ENCODE measurements at regions not wholly inside any gene's neighbourhood (a gene's known extent, or its start where the extent isn't known, plus 50 kb on each side); places are given as distances from the start of the nearest gene placed in this dataset.

GRCh38 chr2:18722101-18722500 is 132.7 kb upstream of the NT5C1B start:
- DNase-seq (ENCODE audit: low spot score), result no peak

GRCh38 chr2:18721038-18721922 is 131.9 kb upstream of the NT5C1B start:
- no peak for DNase-seq (ENCODE audit: low spot score)

GRCh38 chr2:18719978-18720775 is 130.8 kb upstream of the NT5C1B start:
- DNase-seq (ENCODE audit: low spot score), result no peak

- DNase-seq (ENCODE audit: low spot score), result no peak
Measured at GRCh38 chr2:18708203-18708715, 118.9 kb upstream of the NT5C1B start.

GRCh38 chr2:18706001-18706400 is 116.6 kb upstream of the NT5C1B start:
- DNase-seq (ENCODE audit: low spot score), result no peak

GRCh38 chr2:18704276-18704675 is 114.9 kb upstream of the NT5C1B start:
- DNase-seq (ENCODE audit: low spot score), result no peak

GRCh38 chr2:18703555-18703954 is 114.2 kb upstream of the NT5C1B start:
- DNase-seq (ENCODE audit: low spot score), result no peak

GRCh38 chr2:18701981-18702380 is 112.6 kb upstream of the NT5C1B start:
- DNase-seq (ENCODE audit: low spot score), result no peak

GRCh38 chr2:18701546-18701945 is 112.2 kb upstream of the NT5C1B start:
- DNase-seq (ENCODE audit: low spot score), result no peak

- DNase-seq (ENCODE audit: low spot score), result no peak
Measured at GRCh38 chr2:18690342-18690741, 101.0 kb upstream of the NT5C1B start.

GRCh38 chr2:18684206-18685038 is 95.1 kb upstream of the NT5C1B start:
- DNase-seq (ENCODE audit: low spot score), result no peak

- DNase-seq (ENCODE audit: low spot score), result no peak
Measured at GRCh38 chr2:18682681-18683080, 93.3 kb upstream of the NT5C1B start.

- no peak for DNase-seq (ENCODE audit: low spot score)
Measured at GRCh38 chr2:18677280-18677679, 87.9 kb upstream of the NT5C1B start.

GRCh38 chr2:18674309-18674708 is 84.9 kb upstream of the NT5C1B start:
- no peak for DNase-seq (ENCODE audit: low spot score)

- DNase-seq (ENCODE audit: low spot score), result no peak
Measured at GRCh38 chr2:18671363-18671762, 82.0 kb upstream of the NT5C1B start.

GRCh38 chr2:18668221-18668620 is 78.9 kb upstream of the NT5C1B start:
- DNase-seq (ENCODE audit: low spot score), result no peak

GRCh38 chr2:18664421-18664820 is 75.1 kb upstream of the NT5C1B start:
- no peak for DNase-seq (ENCODE audit: low spot score)

- DNase-seq (ENCODE audit: low spot score), result no peak
Measured at GRCh38 chr2:18663861-18664260, 74.5 kb upstream of the NT5C1B start.

GRCh38 chr2:18662689-18663088 is 73.3 kb upstream of the NT5C1B start:
- no peak for DNase-seq (ENCODE audit: low spot score)

- no peak for DNase-seq (ENCODE audit: low spot score)
Measured at GRCh38 chr2:18659915-18660314, 70.5 kb upstream of the NT5C1B start.

GRCh38 chr2:18656048-18656447 is 66.7 kb upstream of the NT5C1B start:
- DNase-seq (ENCODE audit: low spot score), result no peak
